Stimulated activated CD8-positive, alpha-beta memory T cell treated with anti-CD3 and anti-CD28 coated beads, Interleukin-12 subunit alpha, Interleukin-12 subunit beta, amount 100 ng/mL, for 4 hours (primary cell): ENCODE measurements at regions not wholly inside any gene's neighbourhood (a gene's known extent, or its start where the extent isn't known, plus 50 kb on each side); places are given as distances from the start of the nearest gene placed in this dataset.

Source experiments
- DNase-seq: peaks from one replicate; pipeline ENCODE4 v3.0.0-alpha.2; 2020; ENCODE audit warnings: low read depth

DNA sequence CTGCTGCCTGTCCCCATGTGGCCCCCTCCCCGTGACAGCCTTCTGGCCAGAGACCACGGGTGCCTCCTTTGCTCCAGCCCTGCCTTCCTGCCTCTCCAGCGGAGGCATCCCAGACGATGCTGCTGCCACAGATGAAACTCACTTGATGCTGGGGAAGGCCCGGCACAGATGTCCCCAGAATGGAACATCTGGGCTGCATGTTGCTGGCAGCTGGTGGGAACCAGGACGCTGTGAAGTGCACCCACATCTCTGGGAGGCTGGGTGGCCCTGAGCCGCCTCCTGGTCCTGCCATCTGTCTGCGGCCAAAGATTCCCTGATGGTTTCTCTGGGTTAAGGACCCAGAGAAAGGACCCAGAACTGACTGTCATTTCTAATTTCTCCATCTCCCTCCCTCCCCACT lies 51.9 kb upstream of the PTPRS start:
- DNase-seq = no peak

DNA sequence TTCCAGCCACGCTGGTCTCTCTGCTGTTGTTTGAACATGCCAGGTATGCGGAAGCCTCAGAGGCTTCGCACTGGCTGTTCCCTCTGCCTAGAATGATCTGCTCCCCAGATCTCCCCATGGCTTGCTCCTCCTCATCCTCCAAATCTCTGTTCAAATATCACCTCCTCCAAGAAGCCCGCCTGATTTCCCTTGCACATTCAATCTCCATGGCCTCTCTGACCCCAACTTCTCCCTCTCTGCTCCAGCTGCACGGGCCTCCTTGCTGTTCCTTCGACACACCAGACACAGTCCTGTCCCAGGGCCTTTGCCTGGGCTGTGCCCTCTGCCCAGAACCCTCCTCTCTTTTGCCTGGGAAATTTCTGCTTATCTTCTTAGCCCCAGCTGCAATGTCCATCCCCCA lies 52.5 kb upstream of the PTPRS start:
- no peak for DNase-seq

DNA sequence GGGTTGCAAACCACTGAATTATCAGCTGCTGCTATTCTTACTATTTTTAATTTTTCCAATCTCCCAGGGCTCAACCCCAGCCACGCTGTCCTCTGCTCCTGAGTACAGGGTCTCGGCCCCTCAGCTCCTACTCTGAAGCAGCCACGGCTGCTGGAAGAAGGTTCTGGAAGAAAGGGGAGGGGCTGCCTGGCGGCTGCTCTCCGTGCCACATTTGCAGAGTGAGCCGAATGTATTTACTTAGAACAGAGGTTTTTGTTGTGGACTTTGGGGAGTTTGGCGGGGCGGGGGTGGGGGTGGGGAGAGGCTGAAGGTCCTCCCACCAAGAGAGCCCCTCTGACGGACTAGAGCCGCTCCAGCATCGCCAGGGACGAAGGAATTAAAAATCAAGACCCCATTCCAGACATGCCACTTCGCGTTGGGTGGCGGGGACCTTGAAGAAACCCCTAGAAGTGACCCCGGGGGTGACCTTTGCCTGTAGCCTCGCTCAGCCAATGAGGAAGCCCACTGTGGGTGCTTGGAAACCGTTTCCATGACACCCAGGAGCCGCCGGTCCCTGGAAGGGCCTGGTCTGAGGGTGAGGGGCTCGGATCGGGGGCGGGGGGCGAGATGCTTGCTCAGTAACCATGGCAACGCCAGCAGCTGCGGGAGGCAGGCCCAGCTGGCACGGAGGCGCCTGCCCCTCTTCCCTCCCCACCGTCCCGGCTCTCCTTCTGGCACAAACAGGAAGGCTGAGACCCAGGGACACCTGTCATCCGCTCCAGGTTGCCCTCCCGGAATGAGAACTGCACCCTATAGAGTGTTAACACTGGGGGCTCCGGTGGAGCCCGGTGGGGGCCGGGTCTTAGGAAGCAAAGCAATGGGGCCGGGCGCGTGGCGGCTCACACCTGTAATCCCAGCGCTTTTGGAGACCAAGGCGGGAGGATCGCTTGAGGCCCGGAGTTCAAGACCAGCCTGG lies 54.2 kb upstream of the PTPRS start:
- no peak for DNase-seq

DNA sequence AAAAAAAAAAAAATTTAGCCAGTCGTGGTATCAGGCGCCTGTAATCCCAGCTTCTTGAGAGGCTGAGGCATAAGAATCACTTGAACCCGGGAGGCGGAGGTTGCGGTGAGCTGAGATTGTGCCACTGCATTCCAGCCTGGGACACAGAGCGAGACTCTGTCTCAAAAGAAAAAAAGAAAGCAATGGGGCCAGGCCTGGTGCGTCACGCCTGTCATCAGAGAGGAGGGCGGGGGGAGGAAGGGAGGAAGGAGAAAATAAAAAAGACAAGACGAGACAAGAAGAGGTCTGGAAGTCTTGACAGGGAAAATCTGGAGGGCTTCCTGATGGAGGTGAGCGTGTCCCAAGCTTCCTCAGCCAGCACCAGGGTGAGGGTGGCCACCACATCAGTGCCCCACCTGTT lies 54.9 kb upstream of the PTPRS start:
- DNase-seq = no peak

GRCh38 chr19:5396096-5396939 lies 55.7 kb upstream of the PTPRS start:
- no peak for DNase-seq

GRCh38 chr19:5396963-5397362 lies 56.4 kb upstream of the PTPRS start:
- DNase-seq = no peak

- no peak for DNase-seq
These were observed 57.2 kb upstream of the ZNRF4 start for GRCh38 chr19:5397804-5398692.

DNA sequence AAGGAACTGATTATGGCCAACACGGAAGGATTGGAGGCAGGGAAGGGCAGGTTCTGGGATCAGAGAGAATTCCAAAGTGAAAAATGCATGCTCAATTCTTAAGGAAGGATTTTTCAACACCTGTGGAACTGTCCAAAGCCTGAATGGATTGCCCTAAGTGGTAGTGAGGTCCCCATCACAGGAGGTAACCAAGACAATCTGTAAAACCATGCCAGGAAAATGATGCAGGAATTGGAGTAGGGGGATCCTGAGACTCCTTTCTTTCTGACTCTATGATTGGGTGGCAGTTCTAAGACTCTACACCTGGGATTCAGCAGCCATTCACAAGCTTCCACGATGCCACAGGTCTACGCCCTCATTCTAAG lies 56.5 kb upstream of the ZNRF4 start:
- DNase-seq = no peak

GRCh38 chr19:5403968-5404640 lies 51.1 kb upstream of the ZNRF4 start:
- DNase-seq = peak; percentile 9
